Keratinocyte (primary cell): ENCODE measurements at regions not wholly inside any gene's neighbourhood (a gene's known extent, or its start where the extent isn't known, plus 50 kb on each side); places are given as distances from the start of the nearest gene placed in this dataset.

Experiments used
- DNase-seq: peaks from one replicate; pipeline ENCODE4 v3.0.0-alpha.2; 2011; ENCODE audit warnings: low read depth, missing footprints, low spot score
- FAIRE-seq: peaks from 2 replicates; lab custom pipeline; 2011; peaks lifted over from hg19 to GRCh38; lab: Jason Lieb, UNC
- H2AFZ ChIP-seq: 2 replicates; pipeline ENCODE4 v1.6.0; 2012; ENCODE audit warnings: low read length, control low read depth, inconsistent platforms; ENCODE audit not compliant: control insufficient read depth
- H3K27ac ChIP-seq: 2 replicates; pipeline ENCODE4 v1.5.1; 2011; ENCODE audit warnings: low read length; ENCODE audit not compliant: control insufficient read depth, insufficient read depth
- H3K27me3 ChIP-seq: 3 replicates; pipeline ENCODE4 v1.6.0; 2011; ENCODE audit warnings: low read length; ENCODE audit not compliant: control insufficient read depth, insufficient read depth; ENCODE audit errors: extremely low read depth
- H3K36me3 ChIP-seq, 2 experiments: 2 replicates in 1 of 2; 3 replicates in 1 of 2; pipeline ENCODE4 v1.5.1; 2011; ENCODE audit warnings: low read length in 2 of 2, mild to moderate bottlenecking in 1 of 2; ENCODE audit not compliant: control insufficient read depth in 2 of 2, insufficient read depth in 2 of 2; ENCODE audit errors: extremely low read depth in 1 of 2
- H3K4me1 ChIP-seq: 3 replicates; pipeline ENCODE4 v1.5.1; 2011; ENCODE audit warnings: low read length; ENCODE audit not compliant: control insufficient read depth, insufficient read depth; ENCODE audit errors: extremely low read depth
- H3K4me2 ChIP-seq: 3 replicates; pipeline ENCODE4 v1.6.0; 2011; ENCODE audit warnings: low read depth, low read length; ENCODE audit not compliant: control insufficient read depth, insufficient read depth; ENCODE audit errors: extremely low read depth
- H3K4me3 ChIP-seq, 3 experiments: fragments of 200-600 bp in 1 of 3; sonication (generic) in 1 of 3; 2 replicates in 2 of 3; 3 replicates in 1 of 3; pipeline ENCODE4 v1.5.1; 2011 to 2016; ENCODE audit warnings: low read length in 3 of 3, mild to moderate bottlenecking in 3 of 3, control low read depth in 2 of 3, inconsistent platforms in 1 of 3, low read depth in 1 of 3, mixed read lengths in 1 of 3, mixed run types in 1 of 3, moderate library complexity in 1 of 3; ENCODE audit not compliant: control insufficient read depth in 2 of 3, insufficient read depth in 2 of 3; ENCODE audit errors: extremely low read depth in 1 of 3
- H3K79me2 ChIP-seq: 2 replicates; pipeline ENCODE4 v1.6.0; 2012; ENCODE audit warnings: low read length; ENCODE audit not compliant: control insufficient read depth, insufficient read depth
- H3K9ac ChIP-seq: 3 replicates; pipeline ENCODE4 v1.6.0; 2011; ENCODE audit warnings: low read length; ENCODE audit not compliant: control insufficient read depth, insufficient read depth; ENCODE audit errors: extremely low read depth
- H3K9me1 ChIP-seq: 3 replicates; pipeline ENCODE4 v1.6.0; 2011; ENCODE audit warnings: low read length; ENCODE audit not compliant: control insufficient read depth, insufficient read depth; ENCODE audit errors: extremely low read depth
- H3K9me3 ChIP-seq: 2 replicates; pipeline ENCODE4 v1.5.1; 2012; ENCODE audit warnings: low read depth, low read length; ENCODE audit not compliant: control insufficient read depth
- H4K20me1 ChIP-seq: 3 replicates; pipeline ENCODE4 v1.6.0; 2011; ENCODE audit warnings: low read length; ENCODE audit not compliant: control insufficient read depth, insufficient read depth; ENCODE audit errors: extremely low read depth
- CTCF ChIP-seq, 3 experiments: IDR thresholded peaks in 1 of 3; conservative IDR thresholded peaks in 1 of 3; optimal IDR thresholded peaks in 1 of 3; 2 replicates in 2 of 3; 3 replicates in 1 of 3; pipeline versions ENCODE3 to v1.5.1; 2011; ENCODE audit warnings: low read length in 3 of 3, mild to moderate bottlenecking in 3 of 3, moderate library complexity in 2 of 3, control low read depth in 1 of 3, inconsistent platforms in 1 of 3; ENCODE audit not compliant: insufficient read depth in 2 of 3; ENCODE audit errors: extremely low read depth in 1 of 3
- EZH2 ChIP-seq: IDR thresholded peaks from one replicate; pipeline ENCODE4 v1.6.1; 2012; ENCODE audit warnings: inconsistent platforms, mild to moderate bottlenecking, low read length, moderate library complexity
- dilution Hi-C: fragments of 300-500 bp; cut with MboI; formaldehyde crosslinking; loops from one replicate; pipeline ENCODE4 v1.7.0; 2020; ENCODE audit warnings: low sequenced_read_pairs; ENCODE audit not compliant: extremely low pct_ligation_motif_present

- dilution Hi-C loops = no loop called here
Measured at GRCh38 chr7:110591341-110591740, 499.6 kb upstream of the LRRN3 start.

GRCh38 chr7:110592557-110592956 is 498.4 kb upstream of the LRRN3 start:
- Histone ChIP-seq H3K4me2 (no peak overlapping the region), H3K9ac (no peak overlapping the region)

More at GRCh38 chr7:110591341-110591740, 499.6 kb upstream of the LRRN3 start:
- H3K27me3 ChIP-seq = no peaks in the 10 kb centered on the region
- H3K36me3 ChIP-seq = no peaks in the 10 kb centered on the region
- H3K9me3 ChIP-seq = no peaks in the 10 kb centered on the region
- no peak overlapping the region for H3K9ac ChIP-seq
- H2AFZ ChIP-seq = no peak overlapping the region
- no peaks in the 10 kb centered on the region for H3K9me1 ChIP-seq
- no peak overlapping the region for H3K4me3 ChIP-seq
- FAIRE-seq (no peak), DNase-seq (no peak)
- no peak overlapping the region for H3K27ac ChIP-seq
- H3K4me1 ChIP-seq = no peaks in the 10 kb centered on the region
- no peaks in the 10 kb centered on the region for H3K79me2 ChIP-seq
- H4K20me1 ChIP-seq = no peaks in the 10 kb centered on the region
- TF ChIP-seq CTCF (optimal IDR thresholded peaks at IDR 0.05 in 1 of 3, IDR thresholded peaks at IDR 0.05 in 1 of 3, conservative IDR thresholded peaks at IDR 0.05 in 1 of 3; ENCODE audit: extremely low read depth in 1 of 3, insufficient read depth in 2 of 3, low read length in 3 of 3) (no peak), EZH2 (no peak)
- no peak overlapping the region for H3K4me2 ChIP-seq

More at GRCh38 chr7:110592557-110592956, 498.4 kb upstream of the LRRN3 start:
- dilution Hi-C loops = no loop called here
- TF ChIP-seq EZH2 (no peak), CTCF (optimal IDR thresholded peaks at IDR 0.05 in 1 of 3, IDR thresholded peaks at IDR 0.05 in 1 of 3, conservative IDR thresholded peaks at IDR 0.05 in 1 of 3; ENCODE audit: extremely low read depth in 1 of 3, insufficient read depth in 2 of 3, low read length in 3 of 3) (no peak)
- FAIRE-seq (no peak), DNase-seq (no peak)
- H4K20me1 ChIP-seq = no peaks in the 10 kb centered on the region
- H3K27me3 ChIP-seq = no peaks in the 10 kb centered on the region
- no peak overlapping the region for H3K27ac ChIP-seq
- no peaks in the 10 kb centered on the region for H3K9me1 ChIP-seq
- no peak overlapping the region for H3K4me3 ChIP-seq
- H3K9me3 ChIP-seq = no peaks in the 10 kb centered on the region
- no peak overlapping the region for H2AFZ ChIP-seq
- no peaks in the 10 kb centered on the region for H3K36me3 ChIP-seq
- no peaks in the 10 kb centered on the region for H3K79me2 ChIP-seq
- H3K4me1 ChIP-seq = no peaks in the 10 kb centered on the region
